ENCODE measurements at regions not wholly inside any gene's neighbourhood (a gene's known extent, or its start where the extent isn't known, plus 50 kb on each side); places are given as distances from the start of the nearest gene placed in this dataset.
"Not testable (repeated sequence)": the region's sequence is repeated elsewhere in the genome, so short reads cannot be mapped to it uniquely, and the experiment has no call there.

- no peak for TF ChIP-seq CTCF (IDR thresholded peaks at IDR 0.05)
- Mint-ChIP-seq H3K4me3 (ENCODE audit: unreplicated experiment) (no peak overlapping the region), H3K27me3 (ENCODE audit: unreplicated experiment) (peaks cover 2% of the 10 kb centered on the region), H3K9me3 (ENCODE audit: unreplicated experiment) (peaks cover 13% of the 10 kb centered on the region), H3K36me3 (ENCODE audit: unreplicated experiment) (peaks cover 2% of the 10 kb centered on the region), H3K4me1 (ENCODE audit: unreplicated experiment) (no peaks in the 10 kb centered on the region), H3K27ac (ENCODE audit: unreplicated experiment) (no peak overlapping the region)
- no peak for DNase-seq (ENCODE audit: extremely low spot score, unreplicated experiment)
These were observed 159.9 kb downstream of the DUSP6 start for GRCh38 chr12:89192429-89192828.

GRCh38 chr12:89191597-89191996, 160.7 kb downstream of the DUSP6 start:
- not testable (repeated sequence) for H3K27ac Mint-ChIP-seq (ENCODE audit: unreplicated experiment); H3K4me3 Mint-ChIP-seq (ENCODE audit: unreplicated experiment); H3K27me3 Mint-ChIP-seq (ENCODE audit: unreplicated experiment)

GRCh38 chr12:89189448-89189847, 162.9 kb downstream of the DUSP6 start:
- no peaks in the 10 kb centered on the region for H3K4me1 Mint-ChIP-seq (ENCODE audit: unreplicated experiment)
- TF ChIP-seq CTCF (IDR thresholded peaks at IDR 0.05), result no peak
- no peaks in the 10 kb centered on the region for H3K27me3 Mint-ChIP-seq (ENCODE audit: unreplicated experiment)
- H3K4me3 Mint-ChIP-seq (ENCODE audit: unreplicated experiment), result no peak overlapping the region
- H3K27ac Mint-ChIP-seq (ENCODE audit: unreplicated experiment), result no peak overlapping the region
- H3K36me3 Mint-ChIP-seq (ENCODE audit: unreplicated experiment), result peaks cover 2% of the 10 kb centered on the region
- H3K9me3 Mint-ChIP-seq (ENCODE audit: unreplicated experiment), result peaks cover 13% of the 10 kb centered on the region
- DNase-seq (ENCODE audit: extremely low spot score, unreplicated experiment), result no peak

More at GRCh38 chr12:89191597-89191996, 160.7 kb downstream of the DUSP6 start:
- H3K4me1 Mint-ChIP-seq (ENCODE audit: unreplicated experiment); DNase-seq (ENCODE audit: extremely low spot score, unreplicated experiment); H3K36me3 Mint-ChIP-seq (ENCODE audit: unreplicated experiment): not testable (repeated sequence)
- H3K9me3 Mint-ChIP-seq (ENCODE audit: unreplicated experiment), result peaks cover 13% of the 10 kb centered on the region

- Mint-ChIP-seq H3K36me3 (ENCODE audit: unreplicated experiment) (peaks cover 2% of the 10 kb centered on the region), H3K4me1 (ENCODE audit: unreplicated experiment) (no peaks in the 10 kb centered on the region), H3K27me3 (ENCODE audit: unreplicated experiment) (no peaks in the 10 kb centered on the region), H3K27ac (ENCODE audit: unreplicated experiment) (no peak overlapping the region), H3K4me3 (ENCODE audit: unreplicated experiment) (no peak overlapping the region), H3K9me3 (ENCODE audit: unreplicated experiment) (peaks cover 13% of the 10 kb centered on the region)
- DNase-seq (ENCODE audit: extremely low spot score, unreplicated experiment), result no peak
- no peak for TF ChIP-seq CTCF (IDR thresholded peaks at IDR 0.05)
These were observed 164.8 kb downstream of the DUSP6 start for GRCh38 chr12:89187507-89187906.

- no peak overlapping the region for H3K4me3 Mint-ChIP-seq (ENCODE audit: unreplicated experiment)
These were observed 166.4 kb downstream of the DUSP6 start for GRCh38 chr12:89185889-89186288.

More at GRCh38 chr12:89185889-89186288, 166.4 kb downstream of the DUSP6 start:
- H3K36me3 Mint-ChIP-seq (ENCODE audit: unreplicated experiment), result peaks cover 2% of the 10 kb centered on the region
- no peak for TF ChIP-seq CTCF (IDR thresholded peaks at IDR 0.05)
- no peak overlapping the region for H3K27ac Mint-ChIP-seq (ENCODE audit: unreplicated experiment)
- H3K27me3 Mint-ChIP-seq (ENCODE audit: unreplicated experiment), result no peaks in the 10 kb centered on the region
- H3K9me3 Mint-ChIP-seq (ENCODE audit: unreplicated experiment), result peaks cover 13% of the 10 kb centered on the region
- DNase-seq (ENCODE audit: extremely low spot score, unreplicated experiment), result no peak
- H3K4me1 Mint-ChIP-seq (ENCODE audit: unreplicated experiment), result peaks cover 5% of the 10 kb centered on the region
